ES-I3 (cell line): ENCODE measurements at regions not wholly inside any gene's neighbourhood (a gene's known extent, or its start where the extent isn't known, plus 50 kb on each side); places are given as distances from the start of the nearest gene placed in this dataset.

Source experiments
- H3K36me3 ChIP-seq: 2 replicates; pipeline ENCODE4 v1.6.1; 2013; ENCODE audit warnings: mild to moderate bottlenecking, low read length, control low read depth, moderate library complexity; ENCODE audit not compliant: insufficient read depth
- H3K4me1 ChIP-seq: 2 replicates; pipeline ENCODE4 v1.6.1; 2013; ENCODE audit warnings: mild to moderate bottlenecking, control low read depth, low read length; ENCODE audit not compliant: insufficient read depth
- H3K9ac ChIP-seq: 2 replicates; pipeline ENCODE4 v1.6.1; 2013; ENCODE audit warnings: low read depth, mild to moderate bottlenecking, low read length, moderate library complexity
- H3K9me3 ChIP-seq: 2 replicates; pipeline ENCODE4 v1.6.1; 2013; ENCODE audit warnings: mild to moderate bottlenecking, low read length, moderate library complexity; ENCODE audit not compliant: control insufficient read depth, insufficient read depth

GRCh38 chr15:98528046-98528725 lies 120.2 kb upstream of the IGF1R start:
- H3K9me3 ChIP-seq = no peaks in the 10 kb centered on the region
- no peaks in the 10 kb centered on the region for H3K4me1 ChIP-seq
- no peak overlapping the region for H3K9ac ChIP-seq
- no peaks in the 10 kb centered on the region for H3K36me3 ChIP-seq

GRCh38 chr15:98529205-98530145 lies 118.9 kb upstream of the IGF1R start:
- Histone ChIP-seq H3K9me3 (no peaks in the 10 kb centered on the region), H3K9ac (no peak overlapping the region), H3K4me1 (no peaks in the 10 kb centered on the region)

GRCh38 chr15:98530570-98530969 lies 117.8 kb upstream of the IGF1R start:
- no peaks in the 10 kb centered on the region for H3K4me1 ChIP-seq
- H3K9me3 ChIP-seq = no peaks in the 10 kb centered on the region
- H3K9ac ChIP-seq = no peak overlapping the region
- H3K36me3 ChIP-seq = no peaks in the 10 kb centered on the region

More at GRCh38 chr15:98529205-98530145, 118.9 kb upstream of the IGF1R start:
- no peaks in the 10 kb centered on the region for H3K36me3 ChIP-seq

GRCh38 chr15:98532063-98532462 lies 116.3 kb upstream of the IGF1R start:
- H3K9ac ChIP-seq = no peak overlapping the region
- H3K4me1 ChIP-seq = no peaks in the 10 kb centered on the region
- no peaks in the 10 kb centered on the region for H3K9me3 ChIP-seq
- no peaks in the 10 kb centered on the region for H3K36me3 ChIP-seq

- H3K4me1 ChIP-seq = no peaks in the 10 kb centered on the region
- no peaks in the 10 kb centered on the region for H3K9me3 ChIP-seq
- H3K36me3 ChIP-seq = no peaks in the 10 kb centered on the region; the same call in 1 of the 2 replicates
- H3K9ac ChIP-seq = no peak overlapping the region
These were observed 111.4 kb upstream of the IGF1R start for GRCh38 chr15:98536976-98537375.

GRCh38 chr15:98537516-98538060 lies 110.8 kb upstream of the IGF1R start:
- no peaks in the 10 kb centered on the region for H3K9me3 ChIP-seq
- no peaks in the 10 kb centered on the region; the same call in 1 of the 2 replicates for H3K36me3 ChIP-seq
- no peak overlapping the region for H3K9ac ChIP-seq
- no peaks in the 10 kb centered on the region for H3K4me1 ChIP-seq

GRCh38 chr15:98541519-98541918 lies 106.8 kb upstream of the IGF1R start:
- Histone ChIP-seq H3K36me3 (no peaks in the 10 kb centered on the region; the same call in 1 of the 2 replicates), H3K9me3 (no peaks in the 10 kb centered on the region), H3K4me1 (0 out of 2 replicates have a peak, but pooled peaks cover under 1% of the 10 kb centered on the region), H3K9ac (no peak overlapping the region)

- Histone ChIP-seq H3K4me1 (0 out of 2 replicates have a peak, but pooled peaks cover 3% of the 10 kb centered on the region), H3K9ac (no peak overlapping the region), H3K9me3 (no peaks in the 10 kb centered on the region), H3K36me3 (no peaks in the 10 kb centered on the region; the same call in 1 of the 2 replicates)
These were observed 105.1 kb upstream of the IGF1R start for GRCh38 chr15:98543237-98543636.

GRCh38 chr15:98546329-98546728 lies 102.0 kb upstream of the IGF1R start:
- 0 out of 2 replicates have a peak, but pooled peaks cover 3% of the 10 kb centered on the region for H3K4me1 ChIP-seq
- peak overlapping the region; percentile 85 for H3K9ac ChIP-seq
- H3K36me3 ChIP-seq = no peaks in the 10 kb centered on the region
- no peaks in the 10 kb centered on the region for H3K9me3 ChIP-seq

GRCh38 chr15:98547275-98547674 lies 101.1 kb upstream of the IGF1R start:
- Histone ChIP-seq H3K9me3 (no peaks in the 10 kb centered on the region), H3K36me3 (no peaks in the 10 kb centered on the region), H3K9ac (peak overlapping the region; percentile 85), H3K4me1 (peaks cover 7% of the 10 kb centered on the region; the same call in 1 of the 2 replicates)

- Histone ChIP-seq H3K36me3 (no peaks in the 10 kb centered on the region), H3K9ac (peak overlapping the region; percentile 85), H3K4me1 (peaks cover 11% of the 10 kb centered on the region; the same call in 1 of the 2 replicates), H3K9me3 (no peaks in the 10 kb centered on the region)
These were observed 100.6 kb upstream of the IGF1R start for GRCh38 chr15:98547741-98548138.

- Histone ChIP-seq H3K4me1 (peaks cover 11% of the 10 kb centered on the region; the same call in 1 of the 2 replicates), H3K36me3 (no peaks in the 10 kb centered on the region), H3K9ac (peak overlapping the region; percentile 85), H3K9me3 (no peaks in the 10 kb centered on the region)
These were observed 100.0 kb upstream of the IGF1R start for GRCh38 chr15:98548139-98548971.

- H3K9me3 ChIP-seq = no peaks in the 10 kb centered on the region
- H3K36me3 ChIP-seq = no peaks in the 10 kb centered on the region
- H3K4me1 ChIP-seq = peaks cover 11% of the 10 kb centered on the region; the same call in 1 of the 2 replicates
- peak overlapping the region; percentile 85; the same call in 1 of the 2 replicates for H3K9ac ChIP-seq
These were observed 99.3 kb upstream of the IGF1R start for GRCh38 chr15:98549003-98549402.
